Kidney tubule cell (primary cell): ENCODE measurements at regions not wholly inside any gene's neighbourhood (a gene's known extent, or its start where the extent isn't known, plus 50 kb on each side); places are given as distances from the start of the nearest gene placed in this dataset.

Experiments used
- DNase-seq: peaks from one replicate; pipeline ENCODE4 v3.0.0-alpha.2; 2018; ENCODE audit warnings: low spot score

- no peak for DNase-seq
These were observed 109.1 kb downstream of the LMO4 start for GRCh38 chr1:87437663-87438295.

GRCh38 chr1:87439821-87440220 is 111.1 kb downstream of the LMO4 start:
- DNase-seq = no peak

- DNase-seq = peak; percentile 52
These were observed 120.8 kb downstream of the LMO4 start for GRCh38 chr1:87449348-87449963.

GRCh38 chr1:87450136-87450535 is 121.5 kb downstream of the LMO4 start:
- no peak for DNase-seq

DNA sequence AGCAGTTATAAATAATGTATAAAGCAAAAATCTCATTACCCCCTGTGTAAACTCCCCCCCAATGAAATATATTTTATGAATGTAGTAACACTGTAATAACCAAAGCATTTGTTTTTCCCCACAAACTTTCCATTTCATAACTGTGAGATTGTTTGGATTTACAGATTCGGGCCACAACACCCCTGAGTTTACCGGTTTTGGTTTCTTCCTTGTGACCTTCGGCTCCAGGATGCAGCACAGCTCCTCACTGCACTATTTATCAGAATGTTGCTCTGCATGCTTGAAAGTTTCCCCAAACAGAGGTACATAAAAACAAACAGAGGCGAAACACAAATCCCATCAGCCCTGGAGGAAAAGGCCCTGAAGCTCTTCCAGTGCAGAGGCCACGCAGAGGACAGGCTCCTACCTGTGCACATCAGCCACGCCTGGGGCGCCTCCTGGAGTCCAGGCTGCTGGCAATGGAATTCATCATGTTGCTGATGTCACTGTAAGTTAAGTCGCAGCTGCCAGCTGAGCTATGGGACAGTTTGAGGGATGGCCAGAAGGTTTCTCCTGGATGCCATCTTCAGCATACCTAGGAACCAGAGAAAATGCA is 122.0 kb downstream of the LMO4 start:
- DNase-seq = peak; percentile 14

DNA sequence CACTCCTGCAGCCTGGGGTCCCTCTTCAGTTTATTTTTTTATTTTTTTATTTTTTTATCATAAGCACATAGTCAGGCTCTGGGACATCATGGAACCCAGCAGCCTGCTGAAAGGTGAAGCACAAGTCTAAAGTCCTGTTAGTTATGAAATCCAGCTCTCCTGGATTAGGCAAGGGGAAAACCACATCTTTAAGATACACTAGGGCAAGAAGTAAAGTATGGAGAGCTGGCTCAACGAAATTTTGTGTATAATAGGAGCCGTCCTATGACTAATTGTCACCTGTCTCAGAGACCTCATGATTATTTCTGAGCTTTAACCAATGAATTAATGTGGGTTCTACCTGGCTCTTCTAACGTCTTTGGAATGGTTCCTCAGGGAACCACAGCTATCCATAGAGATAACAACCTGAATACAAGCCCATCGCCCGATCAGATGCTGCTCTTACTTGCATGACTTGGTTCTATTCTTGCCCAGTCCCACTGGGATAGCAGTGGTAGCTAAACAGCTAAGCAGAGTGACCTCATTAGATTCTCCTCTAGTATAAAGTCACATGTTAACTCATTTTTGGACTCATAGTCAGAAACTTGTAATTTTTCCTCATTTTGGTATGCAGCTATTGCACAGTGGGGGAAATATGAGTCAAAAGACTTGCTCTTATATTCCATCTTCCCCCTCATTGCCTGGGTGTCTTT is 122.7 kb downstream of the LMO4 start:
- no peak for DNase-seq

DNA sequence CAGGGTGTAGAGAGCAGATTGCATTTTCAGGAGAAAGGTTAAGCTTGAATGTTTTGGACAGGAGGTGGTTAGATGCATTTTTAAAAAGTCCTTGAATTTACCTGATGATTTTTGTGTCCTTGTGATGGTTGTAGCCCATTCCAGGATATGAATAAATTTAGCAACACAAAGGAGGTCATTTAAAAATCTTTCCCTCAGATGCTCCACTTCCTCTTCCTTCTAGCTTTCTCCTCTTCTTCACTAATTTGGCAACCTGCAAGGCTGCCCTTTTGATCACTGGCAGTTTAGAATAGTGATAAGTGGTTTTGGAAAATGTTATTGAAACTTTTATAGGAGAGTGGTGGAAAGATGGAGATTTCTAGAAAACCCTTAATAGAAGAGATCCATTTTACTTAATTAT is 124.0 kb downstream of the LMO4 start:
- DNase-seq = no peak

- no peak for DNase-seq
These were observed 128.7 kb downstream of the LMO4 start for GRCh38 chr1:87457408-87457807.

DNA sequence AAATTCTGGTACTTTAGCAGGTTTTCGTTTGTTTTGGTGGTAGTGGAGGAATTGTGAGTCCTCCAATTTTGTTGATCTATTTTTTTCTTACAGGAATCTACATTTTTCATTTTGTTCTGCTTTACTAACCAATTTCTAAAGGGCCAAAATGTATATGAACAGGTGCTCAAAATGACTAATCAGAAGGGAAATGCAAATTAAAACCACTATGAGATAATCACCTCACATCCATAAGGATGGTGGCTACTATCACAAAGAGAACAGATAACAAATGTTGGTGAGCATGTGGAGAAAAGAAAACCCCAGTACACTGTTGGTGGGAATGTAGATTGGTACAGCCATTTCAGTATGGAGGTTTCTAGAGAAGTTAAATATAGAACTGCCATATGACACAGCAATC is 134.2 kb downstream of the LMO4 start:
- DNase-seq = no peak

DNA sequence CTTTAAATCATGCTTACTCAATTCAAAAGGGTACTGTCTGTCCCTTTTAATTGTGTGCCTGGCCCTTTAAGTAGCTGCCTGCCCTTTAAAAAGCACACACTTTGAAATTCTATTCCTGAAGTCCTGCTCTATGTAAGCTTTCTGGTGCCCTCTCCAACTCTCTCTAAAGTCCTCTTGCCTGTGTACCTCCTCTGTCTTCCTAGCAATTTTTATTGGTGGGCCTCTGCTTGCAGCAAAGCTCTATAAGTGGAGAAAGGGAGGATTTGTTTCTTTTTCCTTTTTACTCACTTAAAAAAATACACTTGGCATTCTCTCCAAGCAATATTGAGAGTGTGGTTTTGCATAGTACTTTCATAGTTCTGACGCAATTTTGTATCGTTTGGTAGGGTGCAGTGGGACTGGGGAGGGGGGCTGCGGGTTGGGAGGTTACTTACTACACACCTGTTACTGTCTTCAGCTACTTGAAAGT is 135.4 kb downstream of the LMO4 start:
- no peak for DNase-seq

DNA sequence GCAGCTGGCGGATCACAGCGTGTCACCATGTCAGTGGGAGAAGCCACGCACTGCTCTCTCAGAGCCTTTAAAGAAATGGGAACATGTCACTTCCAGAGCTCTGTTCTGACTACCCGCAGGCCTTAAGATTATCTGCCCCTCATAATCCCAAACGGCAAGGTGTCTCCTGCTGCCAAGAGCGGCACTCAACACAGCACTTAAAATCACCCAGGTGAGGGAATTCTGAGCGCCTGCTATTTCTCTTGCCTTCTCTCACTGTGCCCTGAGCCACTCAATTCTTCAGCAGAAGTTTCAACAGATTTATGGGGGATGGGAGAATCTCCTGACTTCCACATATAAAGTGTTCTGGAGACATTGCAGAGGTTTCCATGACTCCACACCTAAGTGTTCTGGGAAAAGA is 137.9 kb downstream of the LMO4 start:
- no peak for DNase-seq

DNA sequence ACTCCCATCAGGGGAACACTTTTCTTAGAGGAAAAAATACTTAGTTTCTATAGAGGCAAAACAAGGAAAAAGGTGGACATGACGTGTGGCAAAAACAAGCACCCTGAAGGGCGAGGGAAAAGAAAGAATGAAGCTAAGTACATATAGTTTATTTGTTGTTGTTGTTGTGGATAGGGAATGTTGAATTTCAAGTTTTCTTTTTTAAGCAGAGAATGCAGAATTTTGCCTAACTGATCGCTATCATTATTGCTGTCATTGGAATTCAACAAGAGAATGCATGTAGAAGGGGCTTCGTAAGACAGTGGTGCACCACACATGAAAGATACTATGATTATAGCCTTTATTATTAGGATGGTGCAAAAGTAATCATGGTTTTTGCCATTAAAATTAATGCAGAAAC is 144.0 kb downstream of the LMO4 start:
- DNase-seq = no peak

DNA sequence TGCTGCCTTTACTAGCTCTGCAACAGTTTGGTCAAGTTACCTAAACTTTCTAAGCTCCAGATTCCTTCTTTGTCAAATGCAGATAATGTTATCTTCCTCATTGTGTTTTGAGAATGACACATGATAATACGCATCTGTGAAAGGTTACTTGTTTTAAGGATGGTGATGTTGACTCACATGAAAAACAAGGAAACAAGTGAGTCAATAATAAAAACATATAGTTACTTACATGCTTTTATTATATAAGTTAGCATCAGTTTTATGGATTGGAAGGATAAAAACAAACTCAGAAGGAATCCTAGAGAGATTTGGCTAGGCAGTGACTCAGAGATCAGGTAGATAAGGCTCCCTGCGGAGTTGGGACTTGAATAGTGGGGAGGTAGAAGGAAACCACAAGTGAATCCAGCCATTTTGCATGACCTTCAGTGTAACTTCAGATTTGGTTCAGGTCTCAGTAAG is 144.6 kb downstream of the LMO4 start:
- no peak for DNase-seq

DNA sequence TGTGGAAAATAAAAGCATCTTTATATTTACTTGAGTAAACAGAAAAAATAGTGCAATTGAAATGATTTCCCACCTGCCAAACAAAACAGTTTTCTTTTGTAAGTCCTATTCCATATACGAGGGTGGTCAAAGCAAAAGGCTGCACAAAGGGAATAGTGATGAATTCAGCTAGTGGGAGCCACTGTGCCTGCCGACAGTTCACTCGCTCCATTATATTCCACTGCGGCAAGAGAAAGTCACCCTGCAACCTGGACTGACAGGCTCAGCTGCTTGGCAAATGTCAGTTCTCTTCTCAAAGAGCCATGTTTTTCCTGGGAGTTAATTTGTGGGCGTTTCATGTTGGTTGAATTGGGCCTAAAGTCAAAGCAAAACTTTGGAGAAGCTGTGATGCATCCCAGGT is 145.4 kb downstream of the LMO4 start:
- no peak for DNase-seq

- peak; percentile 42 for DNase-seq
These were observed 149.6 kb downstream of the LMO4 start for GRCh38 chr1:87478231-87478630.

- no peak for DNase-seq
These were observed 166.5 kb downstream of the LMO4 start for GRCh38 chr1:87495147-87495546.

GRCh38 chr1:87495870-87496269 is 167.2 kb downstream of the LMO4 start:
- DNase-seq = no peak

GRCh38 chr1:87497380-87498203 is 168.9 kb downstream of the LMO4 start:
- no peak for DNase-seq

DNA sequence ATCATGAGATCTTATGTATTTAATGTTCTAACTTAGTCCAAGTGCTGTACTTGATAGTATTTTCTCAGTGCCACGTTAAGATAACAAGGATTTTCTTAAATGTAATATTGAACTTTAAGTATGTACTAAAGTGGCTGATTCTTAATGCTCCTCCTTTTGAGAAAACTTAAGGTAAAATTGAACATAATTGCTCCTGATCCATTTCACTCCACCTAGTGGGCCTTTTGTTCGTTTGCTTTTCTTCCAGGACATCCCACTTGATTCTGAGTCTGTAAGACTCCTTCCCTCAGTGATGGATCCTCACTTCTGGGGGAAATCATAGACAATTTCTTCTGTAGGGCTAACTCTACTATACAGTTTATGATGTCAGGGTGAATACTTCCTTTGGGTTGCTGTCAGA is 173.1 kb downstream of the LMO4 start:
- DNase-seq = no peak

DNA sequence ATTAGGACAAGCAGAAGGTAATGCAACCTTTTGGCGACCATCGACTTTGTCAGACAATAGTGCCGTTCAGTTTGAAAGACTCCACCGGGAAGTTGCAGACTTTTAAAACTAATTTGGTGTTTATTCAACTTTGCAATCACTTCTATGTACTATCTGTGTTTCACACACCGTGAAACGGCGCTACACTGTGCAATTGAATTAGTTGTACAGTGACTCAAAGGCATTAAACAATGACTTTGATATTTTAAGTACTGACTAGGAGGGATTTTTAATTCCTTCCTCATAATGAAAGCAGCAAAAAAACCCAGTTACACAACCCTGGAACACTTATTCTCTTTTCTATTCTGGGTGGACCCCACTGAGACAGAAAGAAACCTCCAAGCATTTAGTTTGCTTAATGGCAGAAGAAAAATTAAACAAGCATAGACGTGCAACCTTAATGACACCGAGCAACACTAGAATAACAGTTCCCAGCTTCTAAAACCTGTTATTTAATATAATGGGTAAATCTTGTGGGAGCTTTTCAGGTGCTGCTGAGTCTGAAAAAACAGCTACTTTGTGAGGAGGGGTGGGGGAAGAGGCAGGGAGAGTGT is 176.8 kb downstream of the LMO4 start:
- no peak for DNase-seq

- no peak for DNase-seq
These were observed 177.5 kb downstream of the LMO4 start for GRCh38 chr1:87506147-87506546.
